K562 (cell line): ENCODE measurements at regions not wholly inside any gene's neighbourhood (a gene's known extent, or its start where the extent isn't known, plus 50 kb on each side); places are given as distances from the start of the nearest gene placed in this dataset.

Experiments
- GABPB1 ChIP-seq: sonication (generic); formaldehyde crosslinking; IDR thresholded peaks from 2 replicates; pipeline ENCODE4 v1.8.0; 2022; ENCODE audit warnings: mild to moderate bottlenecking, missing genetic modification reagents
- SUPT5H ChIP-seq: fragments of 450-650 bp; IDR thresholded peaks from 2 replicates; pipeline ENCODE4 v1.6.1; 2016
- ZBTB49 ChIP-seq: sonication (generic); formaldehyde crosslinking; IDR thresholded peaks from 2 replicates; pipeline ENCODE4 v1.8.0; 2022; ENCODE audit warnings: missing genetic modification reagents, mild to moderate bottlenecking, borderline replicate concordance

- TF ChIP-seq ZBTB49 (CRISPR knock-in tag) (no peak), GABPB1 (CRISPR knock-in tag) (no peak), SUPT5H (no peak)
Observed at GRCh38 chr5:89950234-89950633, 459.3 kb downstream of the CETN3 start.
